Kidney epithelial cell (primary cell): ENCODE measurements at regions not wholly inside any gene's neighbourhood (a gene's known extent, or its start where the extent isn't known, plus 50 kb on each side); places are given as distances from the start of the nearest gene placed in this dataset.

ENCODE experiments used
- DNase-seq: peaks from one replicate; pipeline ENCODE4 v3.0.0-alpha.2; 2010; ENCODE audit warnings: low read depth
- H3K27me3 ChIP-seq: 2 replicates; pipeline ENCODE4 v1.6.0; 2011; ENCODE audit warnings: low read length; ENCODE audit not compliant: control insufficient read depth, insufficient read depth
- H3K36me3 ChIP-seq: 2 replicates; pipeline ENCODE4 v1.5.1; 2011; ENCODE audit warnings: low read length; ENCODE audit not compliant: control insufficient read depth, insufficient read depth
- H3K4me3 ChIP-seq: 2 replicates; pipeline ENCODE4 v1.5.1; 2011; ENCODE audit warnings: low read depth, mild to moderate bottlenecking, control low read depth, low read length
- CTCF ChIP-seq: IDR thresholded peaks from 2 replicates; pipeline ENCODE4 v1.5.1; 2011; ENCODE audit warnings: mild to moderate bottlenecking, moderate library complexity, low read length, control low read depth, inconsistent platforms; ENCODE audit not compliant: insufficient read depth, poor library complexity, severe bottlenecking

- Histone ChIP-seq H3K27me3 (peaks cover 11% of the 10 kb centered on the region), H3K4me3 (no peak overlapping the region), H3K36me3 (no peaks in the 10 kb centered on the region)
- DNase-seq = no peak
- no peak for TF ChIP-seq CTCF
These were observed 168.7 kb downstream of the ATG4C start for GRCh38 chr1:62952596-62952995.

- Histone ChIP-seq H3K4me3 (no peak overlapping the region), H3K27me3 (peaks cover 11% of the 10 kb centered on the region), H3K36me3 (no peaks in the 10 kb centered on the region)
- TF ChIP-seq CTCF = no peak
- DNase-seq = no peak
These were observed 169.7 kb downstream of the ATG4C start for GRCh38 chr1:62953633-62954032.

DNA sequence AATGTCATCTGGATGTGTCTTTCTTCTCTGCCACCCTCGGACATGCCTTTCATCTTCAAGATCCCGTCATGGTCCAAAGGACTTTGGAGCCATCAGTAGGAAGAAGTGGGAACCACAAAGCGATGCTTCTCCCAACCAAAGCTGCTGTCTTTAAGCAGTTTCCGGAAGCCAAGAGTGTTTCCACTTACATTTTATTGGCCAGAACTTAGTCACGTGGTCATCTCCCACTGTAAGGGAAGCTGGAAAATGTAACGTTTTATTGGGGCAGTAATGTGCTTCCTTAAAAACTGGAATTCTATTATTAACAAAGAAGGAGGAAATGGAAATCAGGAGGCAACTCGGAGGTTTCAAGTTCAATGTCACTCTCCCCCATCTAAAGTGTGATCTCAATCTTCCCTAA, 170.8 kb downstream of the ATG4C start:
- no peak for DNase-seq
- no peak for TF ChIP-seq CTCF
- H3K27me3 ChIP-seq = peaks cover 11% of the 10 kb centered on the region
- no peaks in the 10 kb centered on the region for H3K36me3 ChIP-seq
- H3K4me3 ChIP-seq = no peak overlapping the region

- H3K27me3 ChIP-seq = peaks cover 6% of the 10 kb centered on the region
- H3K36me3 ChIP-seq = no peaks in the 10 kb centered on the region
- no peak for TF ChIP-seq CTCF
- H3K4me3 ChIP-seq = no peak overlapping the region
- DNase-seq = no peak
These were observed 171.7 kb downstream of the ATG4C start for GRCh38 chr1:62955666-62956065.

- no peak for DNase-seq
- no peaks in the 10 kb centered on the region for H3K36me3 ChIP-seq
- no peaks in the 10 kb centered on the region for H3K27me3 ChIP-seq
These were observed 178.3 kb downstream of the ATG4C start for GRCh38 chr1:62962014-62962812.

More at GRCh38 chr1:62962014-62962812, 178.3 kb downstream of the ATG4C start:
- no peak for TF ChIP-seq CTCF
- H3K4me3 ChIP-seq = no peak overlapping the region
